HG03064 (cell line): ENCODE measurements at regions not wholly inside any gene's neighbourhood (a gene's known extent, or its start where the extent isn't known, plus 50 kb on each side); places are given as distances from the start of the nearest gene placed in this dataset.
"Not testable (repeated sequence)": the region's sequence is repeated elsewhere in the genome, so short reads cannot be mapped to it uniquely, and the experiment has no call there.

Experiments
- ATAC-seq: cut with Tn5 transposase; IDR thresholded peaks from one replicate; pipeline ENCODE4 v1.9.1; 2021; ENCODE audit warnings: low read depth; ENCODE audit not compliant: unreplicated experiment

GRCh38 chr6:27551607-27552006 is 78.7 kb upstream of the ZNF184 start:
- no peak for ATAC-seq

- no peak for ATAC-seq
Observed at GRCh38 chr6:27550692-27551091, 77.8 kb upstream of the ZNF184 start.

GRCh38 chr6:27549241-27549598 is 76.3 kb upstream of the ZNF184 start:
- ATAC-seq: not testable (repeated sequence)

GRCh38 chr6:27547157-27548075 is 74.5 kb upstream of the ZNF184 start:
- ATAC-seq: no peak

GRCh38 chr6:27546522-27546921 is 73.6 kb upstream of the ZNF184 start:
- no peak for ATAC-seq

GRCh38 chr6:27545271-27546046 is 72.6 kb upstream of the ZNF184 start:
- ATAC-seq: no peak

- no peak for ATAC-seq
Observed at GRCh38 chr6:27544612-27545260, 71.8 kb upstream of the ZNF184 start.

GRCh38 chr6:27544135-27544534 is 71.2 kb upstream of the ZNF184 start:
- ATAC-seq: not testable (repeated sequence)

- no peak for ATAC-seq
Observed at GRCh38 chr6:27542485-27542884, 69.6 kb upstream of the ZNF184 start.

GRCh38 chr6:27541933-27542297 is 69.0 kb upstream of the ZNF184 start:
- ATAC-seq: no peak

- ATAC-seq: no peak
Observed at GRCh38 chr6:27541212-27541932, 68.5 kb upstream of the ZNF184 start.

- no peak for ATAC-seq
Observed at GRCh38 chr6:27539551-27539950, 66.6 kb upstream of the ZNF184 start.

- ATAC-seq: no peak
Observed at GRCh38 chr6:27532820-27533538, 60.1 kb upstream of the ZNF184 start.

GRCh38 chr6:27531772-27532459 is 59.0 kb upstream of the ZNF184 start:
- ATAC-seq: no peak

- not testable (repeated sequence) for ATAC-seq
Observed at GRCh38 chr6:27529796-27530195, 56.9 kb upstream of the ZNF184 start.

GRCh38 chr6:27528714-27529113 is 55.8 kb upstream of the ZNF184 start:
- no peak for ATAC-seq
